CD8-positive, alpha-beta memory T cell (primary cell): ENCODE measurements at regions not wholly inside any gene's neighbourhood (a gene's known extent, or its start where the extent isn't known, plus 50 kb on each side); places are given as distances from the start of the nearest gene placed in this dataset.

Experiments
- CTCF ChIA-PET: fragments of 350-600 bp; sonication (Branson Sonifier 250); formaldehyde crosslinking; loops from one replicate; lab custom pipeline; 2021; ENCODE audit warnings: antibody characterized with exemption; lab: Charles Lee
- POLR2A ChIA-PET: fragments of 350-600 bp; sonication (Branson Sonifier 250); formaldehyde crosslinking; loops from one replicate; lab custom pipeline; 2021; ENCODE audit warnings: antibody characterized with exemption; lab: Charles Lee
- DNase-seq, 5 donors: peaks; one replicate each; pipeline versions ENCODE4 v3.0.0 to v3.0.0-alpha.2; 2020 to 2022; ENCODE audit warnings: mixed read lengths in 1 of 5
- H3K27ac ChIP-seq: one replicate; pipeline ENCODE4 v1.7.0; 2013; ENCODE audit warnings: low read depth, mild to moderate bottlenecking, low read length, moderate library complexity
- H3K27me3 ChIP-seq: 2 replicates; pipeline ENCODE4 v1.7.0; 2013; ENCODE audit warnings: low read length, mild to moderate bottlenecking; ENCODE audit not compliant: insufficient read depth, poor library complexity, severe bottlenecking
- H3K36me3 ChIP-seq: 2 replicates; pipeline ENCODE4 v1.7.0; 2013; ENCODE audit warnings: mild to moderate bottlenecking, low read length, moderate library complexity; ENCODE audit not compliant: insufficient read depth
- H3K4me1 ChIP-seq: 2 replicates; pipeline ENCODE4 v1.7.0; 2013; ENCODE audit warnings: mild to moderate bottlenecking, low read length, moderate library complexity; ENCODE audit not compliant: insufficient read depth
- H3K4me3 ChIP-seq: 2 replicates; pipeline ENCODE4 v1.7.0; 2013; ENCODE audit warnings: mild to moderate bottlenecking, low read length
- H3K9me3 ChIP-seq: 2 replicates; pipeline ENCODE4 v1.7.0; 2013; ENCODE audit warnings: mild to moderate bottlenecking, low read length
- H3K27ac Mint-ChIP-seq, 8 donors: one replicate each; pipeline ENCODE4 v1.8.0; 2020 to 2021; ENCODE audit warnings: mixed read lengths in 8 of 8, mild to moderate bottlenecking in 6 of 8, inconsistent platforms in 3 of 8, moderate library complexity in 3 of 8
- H3K27me3 Mint-ChIP-seq, 2 donors: one replicate each; pipeline ENCODE4 v1.8.0; 2020 to 2021; ENCODE audit warnings: mixed read lengths in 2 of 2, mild to moderate bottlenecking in 1 of 2, moderate library complexity in 1 of 2
- H3K36me3 Mint-ChIP-seq, 3 donors: one replicate each; pipeline ENCODE4 v1.8.0; 2020 to 2021; ENCODE audit warnings: mixed read lengths in 3 of 3, inconsistent platforms in 1 of 3, mild to moderate bottlenecking in 1 of 3
- H3K4me1 Mint-ChIP-seq, 3 donors: one replicate each; pipeline ENCODE4 v1.8.0; 2020 to 2021; ENCODE audit warnings: mixed read lengths in 3 of 3, inconsistent platforms in 1 of 3, mild to moderate bottlenecking in 1 of 3
- H3K4me3 Mint-ChIP-seq, 7 donors: one replicate each; pipeline ENCODE4 v1.8.0; 2020 to 2021; ENCODE audit warnings: mixed read lengths in 7 of 7, mild to moderate bottlenecking in 6 of 7, moderate library complexity in 4 of 7, inconsistent platforms in 2 of 7
- H3K9me3 Mint-ChIP-seq, 5 donors: one replicate each; pipeline ENCODE4 v1.8.0; 2020 to 2022; ENCODE audit warnings: mixed read lengths in 5 of 5, mild to moderate bottlenecking in 3 of 5, moderate library complexity in 2 of 5, inconsistent platforms in 1 of 5

GRCh38 chr15:25624504-25625177 lies 185.8 kb upstream of the UBE3A start:
- no peaks in the 10 kb centered on the region for H3K27me3 ChIP-seq
- Mint-ChIP-seq H3K36me3 (peaks cover 0 to 2% (median 0%) of the 10 kb centered on the region in 3 donors), H3K4me3 (no peak overlapping the region), H3K4me1 (no peaks in the 10 kb centered on the region), H3K27ac (no peak overlapping the region), H3K9me3 (peaks cover 0 to 6% (median 3%) of the 10 kb centered on the region in 5 donors), H3K27me3 (peaks cover 3 to 9% of the 10 kb centered on the region in 2 donors)
- no peak for DNase-seq
- ChIA-PET POLR2A (no interaction called here), CTCF (no interaction called here)
- H3K4me3 ChIP-seq: no peak overlapping the region
- H3K4me1 ChIP-seq: no peaks in the 10 kb centered on the region
- H3K9me3 ChIP-seq: no peaks in the 10 kb centered on the region
- no peaks in the 10 kb centered on the region for H3K36me3 ChIP-seq
- H3K27ac ChIP-seq: no peak overlapping the region

- no peaks in the 10 kb centered on the region for H3K4me1 ChIP-seq
- H3K4me1 Mint-ChIP-seq: no peaks in the 10 kb centered on the region
- ChIA-PET POLR2A (no interaction called here), CTCF (no interaction called here)
- no peak overlapping the region for H3K27ac ChIP-seq
- peaks cover 3 to 4% of the 10 kb centered on the region in 2 donors for H3K27me3 Mint-ChIP-seq
- H3K4me3 Mint-ChIP-seq: no peak overlapping the region
- H3K27me3 ChIP-seq: no peaks in the 10 kb centered on the region
- no peaks in the 10 kb centered on the region for H3K36me3 ChIP-seq
- DNase-seq: no peak
- H3K36me3 Mint-ChIP-seq: peaks cover 0 to 2% (median 0%) of the 10 kb centered on the region in 3 donors
- peaks cover 0 to 7% (median 0%) of the 10 kb centered on the region in 5 donors for H3K9me3 Mint-ChIP-seq
- no peak overlapping the region for H3K4me3 ChIP-seq
- no peak overlapping the region for H3K27ac Mint-ChIP-seq
- no peaks in the 10 kb centered on the region for H3K9me3 ChIP-seq
Observed at GRCh38 chr15:25623708-25624107, 184.9 kb upstream of the UBE3A start.

DNA sequence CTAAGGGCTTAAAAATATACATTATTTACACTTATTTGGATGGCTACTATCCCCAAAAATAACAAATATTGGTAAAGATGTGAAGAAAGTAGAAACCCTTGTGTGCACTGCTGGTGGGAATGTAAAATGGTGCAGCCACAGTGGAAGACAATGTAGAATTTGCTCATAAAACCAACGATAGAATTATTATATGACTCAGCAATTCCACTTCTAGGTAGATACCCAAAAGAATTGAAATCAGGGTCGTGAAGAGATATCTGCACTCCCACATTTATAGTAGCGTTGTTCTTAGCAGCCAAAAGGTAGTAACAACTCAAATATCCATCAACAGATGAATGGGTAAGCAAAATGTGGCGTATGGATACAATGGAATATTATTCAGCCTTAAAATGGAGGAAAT lies 181.6 kb upstream of the UBE3A start:
- POLR2A ChIA-PET: no interaction called here
- H3K4me3 ChIP-seq: no peak overlapping the region
- CTCF ChIA-PET: no interaction called here
- no peak overlapping the region for H3K4me3 Mint-ChIP-seq
- no peak overlapping the region for H3K27ac ChIP-seq
- no peaks in the 10 kb centered on the region for H3K27me3 ChIP-seq
- no peaks in the 10 kb centered on the region for H3K9me3 ChIP-seq
- H3K27ac Mint-ChIP-seq: no peak overlapping the region
- peaks cover 0 to 2% (median 0%) of the 10 kb centered on the region in 3 donors for H3K36me3 Mint-ChIP-seq
- peaks cover 3 to 4% of the 10 kb centered on the region in 2 donors for H3K27me3 Mint-ChIP-seq
- H3K9me3 Mint-ChIP-seq: peaks cover 0 to 7% (median 0%) of the 10 kb centered on the region in 5 donors
- no peak for DNase-seq
- no peaks in the 10 kb centered on the region for H3K36me3 ChIP-seq
- no peaks in the 10 kb centered on the region for H3K4me1 Mint-ChIP-seq
- no peaks in the 10 kb centered on the region for H3K4me1 ChIP-seq

DNA sequence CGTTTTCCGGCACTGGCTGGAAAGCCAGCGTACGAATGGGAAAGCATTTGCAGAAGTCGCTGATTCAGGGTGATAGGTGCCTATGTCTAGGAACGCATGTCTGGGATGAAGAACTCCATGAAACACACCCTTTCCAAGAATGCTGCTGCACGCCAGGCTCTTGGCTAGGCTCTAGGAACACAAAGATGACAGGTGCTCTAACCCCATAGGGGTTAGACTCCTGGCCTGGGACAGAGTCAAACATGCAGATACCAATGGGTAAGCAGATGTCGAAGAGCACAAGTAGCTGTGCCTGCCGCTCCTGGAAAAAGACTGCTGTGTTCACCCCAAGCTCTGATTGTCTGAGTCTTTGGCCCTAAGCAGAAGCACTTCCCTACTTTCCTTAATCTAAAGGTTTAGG lies 180.9 kb upstream of the UBE3A start:
- CTCF ChIA-PET: no interaction called here
- H3K36me3 Mint-ChIP-seq: peaks cover 0 to 2% (median 0%) of the 10 kb centered on the region in 3 donors

GRCh38 chr15:25619076-25619475 lies 180.3 kb upstream of the UBE3A start:
- Mint-ChIP-seq H3K36me3 (no peaks in the 10 kb centered on the region), H3K27me3 (peaks cover 3 to 4% of the 10 kb centered on the region in 2 donors), H3K4me3 (no peak overlapping the region), H3K4me1 (no peaks in the 10 kb centered on the region), H3K27ac (peak overlapping the region in 1 of 8 donors; percentile 32), H3K9me3 (peaks cover 0 to 7% (median 0%) of the 10 kb centered on the region in 5 donors)
- Histone ChIP-seq H3K27ac (no peak overlapping the region), H3K27me3 (no peaks in the 10 kb centered on the region), H3K4me3 (no peak overlapping the region), H3K9me3 (no peaks in the 10 kb centered on the region), H3K4me1 (no peaks in the 10 kb centered on the region), H3K36me3 (no peaks in the 10 kb centered on the region)
- no peak for DNase-seq
- POLR2A ChIA-PET: no interaction called here
- CTCF ChIA-PET: no interaction called here

More for the DNA sequence above, 180.9 kb upstream of the UBE3A start:
- H3K27ac ChIP-seq: no peak overlapping the region
- H3K4me1 ChIP-seq: no peaks in the 10 kb centered on the region
- no peaks in the 10 kb centered on the region for H3K9me3 ChIP-seq
- H3K36me3 ChIP-seq: no peaks in the 10 kb centered on the region
- DNase-seq: no peak
- H3K9me3 Mint-ChIP-seq: peaks cover 0 to 7% (median 0%) of the 10 kb centered on the region in 5 donors
- POLR2A ChIA-PET: no interaction called here
- no peak overlapping the region for H3K27ac Mint-ChIP-seq
- no peaks in the 10 kb centered on the region for H3K27me3 ChIP-seq
- no peak overlapping the region for H3K4me3 ChIP-seq
- H3K4me3 Mint-ChIP-seq: no peak overlapping the region
- H3K27me3 Mint-ChIP-seq: peaks cover 3 to 4% of the 10 kb centered on the region in 2 donors
- no peaks in the 10 kb centered on the region for H3K4me1 Mint-ChIP-seq

DNA sequence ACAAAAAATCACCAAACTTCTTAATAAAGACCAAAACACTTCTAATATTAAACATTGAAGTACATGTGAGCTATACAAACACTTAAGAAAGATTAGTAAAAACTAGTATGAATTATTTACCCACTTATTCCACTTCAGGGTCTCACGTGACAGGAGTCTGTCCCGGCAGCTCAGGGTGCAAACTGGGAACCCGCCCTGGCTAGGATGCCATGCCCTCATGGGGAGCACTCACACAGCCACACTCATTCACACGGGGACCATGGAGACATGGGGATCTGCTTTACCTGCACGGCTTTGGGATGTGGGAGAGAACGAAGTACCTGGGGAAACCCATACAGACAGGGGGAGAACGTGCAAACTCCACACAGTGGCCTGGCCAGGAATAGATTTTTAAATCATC lies 179.3 kb upstream of the UBE3A start:
- CTCF ChIA-PET: no interaction called here
- no peak for DNase-seq
- peaks cover 0 to 7% (median 0%) of the 10 kb centered on the region in 5 donors for H3K9me3 Mint-ChIP-seq

GRCh38 chr15:25616471-25616870 lies 177.6 kb upstream of the UBE3A start:
- Histone ChIP-seq H3K9me3 (no peaks in the 10 kb centered on the region), H3K27me3 (no peaks in the 10 kb centered on the region), H3K36me3 (no peaks in the 10 kb centered on the region), H3K4me1 (no peaks in the 10 kb centered on the region), H3K27ac (no peak overlapping the region), H3K4me3 (no peak overlapping the region)
- H3K4me3 Mint-ChIP-seq: no peak overlapping the region
- H3K9me3 Mint-ChIP-seq: peaks cover 0 to 7% (median 0%) of the 10 kb centered on the region in 5 donors
- ChIA-PET CTCF (no interaction called here), POLR2A (no interaction called here)
- no peaks in the 10 kb centered on the region for H3K36me3 Mint-ChIP-seq
- no peak overlapping the region for H3K27ac Mint-ChIP-seq
- no peaks in the 10 kb centered on the region for H3K4me1 Mint-ChIP-seq
- H3K27me3 Mint-ChIP-seq: peaks cover 1 to 4% of the 10 kb centered on the region in 2 donors
- no peak for DNase-seq

More for the DNA sequence above, 179.3 kb upstream of the UBE3A start:
- no peaks in the 10 kb centered on the region for H3K36me3 ChIP-seq
- Mint-ChIP-seq H3K4me3 (no peak overlapping the region), H3K27ac (no peak overlapping the region), H3K27me3 (peaks cover 1 to 4% of the 10 kb centered on the region in 2 donors), H3K4me1 (no peaks in the 10 kb centered on the region), H3K36me3 (no peaks in the 10 kb centered on the region)
- H3K4me3 ChIP-seq: no peak overlapping the region
- H3K9me3 ChIP-seq: no peaks in the 10 kb centered on the region
- H3K27me3 ChIP-seq: no peaks in the 10 kb centered on the region
- POLR2A ChIA-PET: no interaction called here
- no peak overlapping the region for H3K27ac ChIP-seq
- no peaks in the 10 kb centered on the region for H3K4me1 ChIP-seq

GRCh38 chr15:25613134-25613533 lies 174.3 kb upstream of the UBE3A start:
- Mint-ChIP-seq H3K27ac (no peak overlapping the region), H3K4me3 (no peak overlapping the region), H3K36me3 (no peaks in the 10 kb centered on the region), H3K9me3 (peaks cover 0 to 5% (median 2%) of the 10 kb centered on the region in 5 donors), H3K27me3 (peaks cover 3 to 4% of the 10 kb centered on the region in 2 donors), H3K4me1 (no peaks in the 10 kb centered on the region)
- H3K4me3 ChIP-seq: no peak overlapping the region
- no peaks in the 10 kb centered on the region for H3K36me3 ChIP-seq
- no peak overlapping the region for H3K27ac ChIP-seq
- DNase-seq: no peak
- CTCF ChIA-PET: no interaction called here
- H3K4me1 ChIP-seq: no peaks in the 10 kb centered on the region
- H3K27me3 ChIP-seq: no peaks in the 10 kb centered on the region
- no peaks in the 10 kb centered on the region for H3K9me3 ChIP-seq
- POLR2A ChIA-PET: no interaction called here
